ENCODE measurements at regions not wholly inside any gene's neighbourhood (a gene's known extent, or its start where the extent isn't known, plus 50 kb on each side); places are given as distances from the start of the nearest gene placed in this dataset.

- no peak for DNase-seq (ENCODE audit: low spot score)
- Histone ChIP-seq H3K4me1 (replicated peaks) (no peaks in the 10 kb centered on the region), H3K9me3 (no peaks in the 10 kb centered on the region), H3K4me3 (no peak overlapping the region), H3K36me3 (no peaks in the 10 kb centered on the region), H3K27me3 (replicated peaks; ENCODE audit: insufficient read depth) (no peaks in the 10 kb centered on the region), H3K27ac (no peak overlapping the region)
- intact Hi-C loops (cut with DNase I), result no loop called here
- no peak for TF ChIP-seq POLR2A (IDR thresholded peaks at IDR 0.05)
- TF ChIP-seq CTCF (IDR thresholded peaks at IDR 0.05), result no peak
- no peak for TF ChIP-seq POLR2AphosphoS5 (IDR thresholded peaks at IDR 0.05)
These were observed 1261.3 kb upstream of the SPRY2 start for GRCh38 chr13:81602241-81602640.

DNA sequence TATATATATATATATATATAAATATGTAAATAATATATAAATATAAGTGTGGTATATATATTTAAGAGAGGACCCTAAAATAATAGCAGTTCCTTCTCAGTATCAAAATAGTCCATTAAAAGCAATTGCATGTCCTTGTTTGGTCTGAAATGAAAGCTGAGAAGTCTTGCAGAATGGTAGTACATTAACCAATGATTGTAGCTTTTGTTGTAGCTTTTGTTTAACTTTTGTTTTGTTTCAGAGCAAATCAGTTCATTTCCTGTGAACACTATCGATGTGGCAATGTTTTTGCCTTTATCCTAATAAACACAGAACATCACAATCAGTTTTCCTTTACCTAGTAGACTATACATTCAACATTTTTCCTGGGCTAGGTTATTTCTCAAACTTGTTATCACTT is 1256.2 kb upstream of the SPRY2 start:
- Histone ChIP-seq H3K9me3 (no peaks in the 10 kb centered on the region), H3K27ac (no peak overlapping the region), H3K4me3 (no peak overlapping the region), H3K36me3 (no peaks in the 10 kb centered on the region), H3K4me1 (replicated peaks) (no peaks in the 10 kb centered on the region), H3K27me3 (replicated peaks; ENCODE audit: insufficient read depth) (no peaks in the 10 kb centered on the region)
- no peak for DNase-seq (ENCODE audit: low spot score)
- TF ChIP-seq POLR2A (IDR thresholded peaks at IDR 0.05), result no peak
- TF ChIP-seq CTCF (IDR thresholded peaks at IDR 0.05), result no peak
- TF ChIP-seq POLR2AphosphoS5 (IDR thresholded peaks at IDR 0.05), result no peak
- WGBS, result 63% methylated on average over 1 of the region's 1 CpG
- intact Hi-C loops (cut with DNase I), result no loop called here

DNA sequence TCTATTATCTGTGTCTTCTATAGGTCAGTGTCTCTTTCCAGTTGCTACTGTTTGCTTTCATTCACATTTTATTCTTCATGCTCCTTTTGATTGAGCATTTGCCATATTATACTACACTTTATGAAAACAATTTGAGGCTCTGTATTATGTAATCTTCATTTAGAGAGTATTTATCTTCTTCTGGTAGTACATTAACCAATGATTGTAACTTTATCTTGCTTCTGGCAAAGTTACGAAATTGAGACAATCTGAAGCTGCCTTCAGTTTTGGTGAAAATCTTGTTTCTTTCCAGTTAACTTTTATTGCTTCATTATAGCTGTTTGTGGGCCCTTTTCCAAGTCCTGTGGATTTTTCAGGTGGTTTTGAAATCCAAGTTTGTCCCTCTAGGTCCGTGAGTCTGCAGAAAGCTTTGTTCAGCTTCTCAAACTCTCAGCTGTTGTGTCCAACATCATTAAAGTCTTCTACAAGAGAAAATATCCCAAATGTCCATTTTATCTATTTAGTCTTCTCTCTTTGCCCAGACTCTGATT is 1255.4 kb upstream of the SPRY2 start:
- Histone ChIP-seq H3K27me3 (replicated peaks; ENCODE audit: insufficient read depth) (no peaks in the 10 kb centered on the region), H3K27ac (no peak overlapping the region), H3K4me1 (replicated peaks) (no peaks in the 10 kb centered on the region), H3K9me3 (no peaks in the 10 kb centered on the region), H3K36me3 (no peaks in the 10 kb centered on the region), H3K4me3 (no peak overlapping the region)
- intact Hi-C loops (cut with DNase I), result no loop called here
- DNase-seq (ENCODE audit: low spot score), result no peak
- WGBS, result 19% methylated on average over 2 of the region's 2 CpGs
- TF ChIP-seq CTCF (IDR thresholded peaks at IDR 0.05), result no peak
- no peak for TF ChIP-seq POLR2A (IDR thresholded peaks at IDR 0.05)
- no peak for TF ChIP-seq POLR2AphosphoS5 (IDR thresholded peaks at IDR 0.05)

DNA sequence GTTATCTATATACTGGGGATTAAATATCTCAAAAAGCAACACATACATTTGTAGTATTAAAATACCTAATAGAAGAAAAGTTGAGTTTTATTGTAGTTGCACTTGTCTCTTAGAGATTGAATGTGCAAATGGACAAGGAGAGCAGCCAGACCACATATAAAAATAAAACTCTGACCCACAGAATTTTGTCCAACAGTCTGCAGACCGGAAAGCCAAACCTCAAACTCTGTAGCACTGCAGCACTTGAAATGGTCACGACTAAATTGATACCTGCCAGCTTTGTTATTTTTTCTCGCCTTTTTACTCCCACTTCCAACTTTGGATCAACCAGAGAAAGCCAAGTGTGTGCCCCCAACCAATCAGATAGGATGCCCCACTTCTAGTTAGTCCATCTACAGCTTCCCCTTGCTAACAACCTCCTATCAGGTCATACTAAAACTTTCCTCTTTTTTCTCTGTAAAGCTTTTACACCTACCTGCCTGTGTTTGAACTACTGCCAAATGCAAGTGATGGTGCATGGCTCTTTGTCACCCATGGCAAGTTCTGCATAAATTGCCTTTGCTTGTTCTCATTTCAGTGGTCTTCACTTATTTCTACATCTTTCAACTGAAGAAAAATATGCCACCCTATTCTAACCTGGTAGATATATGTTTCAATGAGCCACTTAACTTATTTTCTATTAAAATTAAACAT is 1250.7 kb upstream of the SPRY2 start:
- no peak overlapping the region for H3K4me3 ChIP-seq
- H3K36me3 ChIP-seq, result no peaks in the 10 kb centered on the region
- H3K27me3 ChIP-seq (replicated peaks; ENCODE audit: insufficient read depth), result no peaks in the 10 kb centered on the region
- TF ChIP-seq POLR2A (IDR thresholded peaks at IDR 0.05), result no peak
- no peak for TF ChIP-seq POLR2AphosphoS5 (IDR thresholded peaks at IDR 0.05)
- TF ChIP-seq CTCF (IDR thresholded peaks at IDR 0.05), result no peak
- no peaks in the 10 kb centered on the region for H3K4me1 ChIP-seq (replicated peaks)
- no peak for DNase-seq (ENCODE audit: low spot score)
- no peaks in the 10 kb centered on the region for H3K9me3 ChIP-seq
- intact Hi-C loops (cut with DNase I), result no loop called here
- 80% methylated on average over 3 of the region's 3 CpGs for WGBS
- no peak overlapping the region for H3K27ac ChIP-seq

DNA sequence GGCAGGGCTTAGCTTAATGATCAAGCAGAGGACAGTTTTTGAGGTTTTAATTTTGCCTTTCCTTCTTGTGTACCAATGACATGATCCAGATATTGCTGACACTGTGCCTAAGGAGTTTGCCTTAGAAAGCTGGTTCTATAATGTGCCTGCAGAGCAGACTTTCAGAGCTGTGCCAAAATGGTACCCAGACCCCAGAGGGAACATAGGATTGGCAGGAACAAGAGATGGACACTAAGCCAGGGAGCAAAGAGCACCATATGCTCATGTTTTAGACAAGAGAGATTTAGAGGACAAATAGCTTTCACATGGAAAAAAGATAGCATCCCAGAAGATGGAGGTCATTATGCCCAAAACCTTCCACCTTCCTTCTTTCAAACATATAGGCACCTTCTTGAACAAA is 1241.5 kb upstream of the SPRY2 start:
- H3K4me3 ChIP-seq, result no peak overlapping the region
- no peaks in the 10 kb centered on the region for H3K9me3 ChIP-seq
- TF ChIP-seq POLR2A (IDR thresholded peaks at IDR 0.05) (no peak), POLR2AphosphoS5 (IDR thresholded peaks at IDR 0.05) (no peak), CTCF (IDR thresholded peaks at IDR 0.05) (no peak)
- no peak for DNase-seq (ENCODE audit: low spot score)
- intact Hi-C loops (cut with DNase I), result no loop called here
- no peaks in the 10 kb centered on the region for H3K27me3 ChIP-seq (replicated peaks; ENCODE audit: insufficient read depth)
- H3K4me1 ChIP-seq (replicated peaks), result no peaks in the 10 kb centered on the region
- no peak overlapping the region for H3K27ac ChIP-seq
- no peaks in the 10 kb centered on the region for H3K36me3 ChIP-seq
